WTC11 (cell line): ENCODE measurements at regions not wholly inside any gene's neighbourhood (a gene's known extent, or its start where the extent isn't known, plus 50 kb on each side); places are given as distances from the start of the nearest gene placed in this dataset.

ENCODE experiments used
- ATAC-seq: fragments of 200-7000 bp; cut with Tn5 transposase; 2 replicates; pipeline ENCODE4 v1.10.0; 2021; ENCODE audit warnings: mild to moderate bottlenecking, moderate library complexity
- CTCF ChIA-PET: fragments of 300-600 bp; sonication (Branson Sonifier 250); formaldehyde crosslinking; loops from one replicate; lab custom pipeline; 2021; ENCODE audit warnings: antibody characterized with exemption; lab: Charles Lee
- POLR2A ChIA-PET: fragments of 350-600 bp; sonication (Branson Sonifier 250); formaldehyde crosslinking; loops from one replicate; lab custom pipeline; 2021; ENCODE audit warnings: antibody characterized with exemption; lab: Charles Lee
- DNase-seq: peaks from one replicate; pipeline ENCODE4 v3.0.0; 2021; ENCODE audit warnings: low spot score
- H3K27ac Mint-ChIP-seq: 2 replicates; pipeline ENCODE4 v1.8.0; 2021; ENCODE audit warnings: mixed read lengths
- H3K27me3 Mint-ChIP-seq: 2 replicates; pipeline ENCODE4 v1.8.0; 2021; ENCODE audit warnings: low read depth, mild to moderate bottlenecking, moderate library complexity, mixed read lengths
- H3K36me3 Mint-ChIP-seq: 2 replicates; pipeline ENCODE4 v1.8.0; 2021; ENCODE audit warnings: mixed read lengths
- H3K4me1 Mint-ChIP-seq: 2 replicates; pipeline ENCODE4 v1.8.0; 2022; ENCODE audit warnings: mixed read lengths
- H3K4me3 Mint-ChIP-seq: 2 replicates; pipeline ENCODE4 v1.8.0; 2021; ENCODE audit warnings: mild to moderate bottlenecking, moderate library complexity, mixed read lengths
- H3K9me3 Mint-ChIP-seq: 2 replicates; pipeline ENCODE4 v1.8.0; 2021; ENCODE audit warnings: mixed read lengths
- ATF1 ChIP-seq: sonication (generic); formaldehyde crosslinking; IDR thresholded peaks from 2 replicates; pipeline ENCODE4 v1.8.1; 2023; ENCODE audit warnings: mild to moderate bottlenecking, moderate library complexity, missing genetic modification reagents
- ELF4 ChIP-seq: sonication (generic); formaldehyde crosslinking; IDR thresholded peaks from 2 replicates; pipeline ENCODE4 v1.8.1; 2022; ENCODE audit warnings: low read depth, mild to moderate bottlenecking, moderate library complexity, missing genetic modification reagents
- EMX1 ChIP-seq: fragments of 250-450 bp; sonication (Bioruptor Pico); IDR thresholded peaks from 2 replicates; pipeline ENCODE4 v1.8.0; 2021; ENCODE audit warnings: mild to moderate bottlenecking
- FOXJ3 ChIP-seq: sonication (generic); formaldehyde crosslinking; IDR thresholded peaks from 2 replicates; pipeline ENCODE4 v1.9.0; 2021; ENCODE audit warnings: missing genetic modification reagents, mild to moderate bottlenecking, borderline replicate concordance
- FOXK1 ChIP-seq: sonication (generic); formaldehyde crosslinking; IDR thresholded peaks from 2 replicates; pipeline ENCODE4 v1.8.0; 2022; ENCODE audit warnings: mild to moderate bottlenecking, moderate library complexity, missing genetic modification reagents
- KAT7 ChIP-seq: sonication (generic); formaldehyde crosslinking; IDR thresholded peaks from 2 replicates; pipeline ENCODE4 v1.8.1; 2023; ENCODE audit warnings: missing genetic modification reagents, mild to moderate bottlenecking, borderline replicate concordance
- MXD4 ChIP-seq: fragments of 250-450 bp; sonication (Bioruptor Pico); IDR thresholded peaks from 2 replicates; pipeline ENCODE4 v1.8.0; 2021; ENCODE audit warnings: mild to moderate bottlenecking, moderate library complexity, borderline replicate concordance
- NFYB ChIP-seq: sonication (generic); formaldehyde crosslinking; conservative IDR thresholded peaks from 2 replicates; pipeline ENCODE4 v1.8.0; 2022; ENCODE audit warnings: low read depth, missing genetic modification reagents
- NR1H2 ChIP-seq: sonication (generic); formaldehyde crosslinking; IDR thresholded peaks from 2 replicates; pipeline ENCODE4 v1.9.0; 2021; ENCODE audit warnings: mild to moderate bottlenecking, moderate library complexity, missing genetic modification reagents
- NR2C2 ChIP-seq: sonication (generic); formaldehyde crosslinking; IDR thresholded peaks from 2 replicates; pipeline ENCODE4 v1.8.0; 2022; ENCODE audit warnings: mild to moderate bottlenecking, missing genetic modification reagents
- PRRX2 ChIP-seq: fragments of 250-450 bp; sonication (Bioruptor Pico); IDR thresholded peaks from 2 replicates; pipeline ENCODE4 v1.8.0; 2021; ENCODE audit warnings: mild to moderate bottlenecking
- SMAD3 ChIP-seq: sonication (generic); formaldehyde crosslinking; IDR thresholded peaks from 2 replicates; pipeline ENCODE4 v1.8.0; 2022; ENCODE audit warnings: missing genetic modification reagents, mild to moderate bottlenecking, borderline replicate concordance
- SMAD4 ChIP-seq: sonication (generic); formaldehyde crosslinking; IDR thresholded peaks from 2 replicates; pipeline ENCODE4 v1.8.0; 2022; ENCODE audit warnings: mild to moderate bottlenecking, missing genetic modification reagents
- TCF7 ChIP-seq: sonication (generic); formaldehyde crosslinking; IDR thresholded peaks from 2 replicates; pipeline ENCODE4 v1.8.0; 2022; ENCODE audit warnings: mild to moderate bottlenecking, low read depth, missing genetic modification reagents, moderate library complexity
- ZBTB21 ChIP-seq: sonication (generic); formaldehyde crosslinking; IDR thresholded peaks from 2 replicates; pipeline ENCODE4 v1.8.1; 2023; ENCODE audit warnings: mild to moderate bottlenecking, missing genetic modification reagents, borderline replicate concordance
- ZNF121 ChIP-seq: sonication (generic); formaldehyde crosslinking; IDR thresholded peaks from 2 replicates; pipeline ENCODE4 v1.8.0; 2023; ENCODE audit warnings: missing genetic modification reagents
- ZNF138 ChIP-seq: sonication (generic); formaldehyde crosslinking; conservative IDR thresholded peaks from 2 replicates; pipeline ENCODE4 v1.8.1; 2022; ENCODE audit warnings: mild to moderate bottlenecking, moderate library complexity, missing genetic modification reagents
- ZNF416 ChIP-seq: fragments of 250-450 bp; sonication (Bioruptor Pico); IDR thresholded peaks from 2 replicates; pipeline ENCODE4 v1.9.0; 2021; ENCODE audit warnings: mild to moderate bottlenecking, inconsistent platforms
- ZNF423 ChIP-seq: fragments of 250-450 bp; sonication (Bioruptor Pico); IDR thresholded peaks from 2 replicates; pipeline ENCODE4 v2.1.2; 2022; ENCODE audit warnings: mild to moderate bottlenecking, moderate library complexity
- TF ChIP-seq, protein P1 (sequence below): sonication (generic); formaldehyde crosslinking; IDR thresholded peaks from 2 replicates; pipeline ENCODE4 v1.8.1; 2023; ENCODE audit warnings: mild to moderate bottlenecking, missing genetic modification reagents, moderate library complexity
- TF ChIP-seq, protein P2 (sequence below): sonication (generic); formaldehyde crosslinking; IDR thresholded peaks from 2 replicates; pipeline ENCODE4 v1.8.1; 2022; ENCODE audit warnings: low read depth, mild to moderate bottlenecking, moderate library complexity, missing genetic modification reagents, borderline replicate concordance
- TF ChIP-seq, protein P3 (sequence below): sonication (generic); formaldehyde crosslinking; IDR thresholded peaks from 2 replicates; pipeline ENCODE4 v1.8.1; 2023; ENCODE audit warnings: mild to moderate bottlenecking, missing genetic modification reagents, moderate library complexity
- TF ChIP-seq, protein P4 (sequence below): sonication (generic); formaldehyde crosslinking; IDR thresholded peaks from 2 replicates; pipeline ENCODE4 v1.8.0; 2022; ENCODE audit warnings: mild to moderate bottlenecking, missing genetic modification reagents
- TF ChIP-seq, protein P5 (sequence below): sonication (generic); formaldehyde crosslinking; IDR thresholded peaks from 2 replicates; pipeline ENCODE4 v1.8.1; 2023; ENCODE audit warnings: mild to moderate bottlenecking, moderate library complexity, missing genetic modification reagents
- TF ChIP-seq, protein P6 (sequence below): sonication (generic); formaldehyde crosslinking; IDR thresholded peaks from 2 replicates; pipeline ENCODE4 v1.8.0; 2022; ENCODE audit warnings: mild to moderate bottlenecking, missing genetic modification reagents

DNA sequence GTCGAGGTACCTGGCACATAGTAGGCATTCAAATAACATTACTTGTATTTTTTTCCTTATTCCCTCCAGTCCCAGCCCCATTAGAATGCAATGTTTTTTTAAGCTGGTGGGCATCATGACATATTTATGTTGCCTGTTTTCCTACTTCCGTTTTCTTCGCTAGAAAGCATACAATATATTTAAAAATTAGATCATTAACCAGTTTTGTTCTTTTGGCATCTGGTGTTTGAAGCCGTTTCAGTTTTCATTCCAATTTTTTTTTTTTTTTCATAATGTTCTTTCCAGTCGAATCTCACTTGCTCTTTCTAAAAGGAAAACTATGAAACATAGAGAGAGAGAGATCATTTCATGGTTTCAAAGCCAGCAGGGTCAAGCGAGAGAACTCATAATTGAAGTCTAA, 228.3 kb upstream of the C9orf72 start (continued):
- TF ChIP-seq, protein P1, sequence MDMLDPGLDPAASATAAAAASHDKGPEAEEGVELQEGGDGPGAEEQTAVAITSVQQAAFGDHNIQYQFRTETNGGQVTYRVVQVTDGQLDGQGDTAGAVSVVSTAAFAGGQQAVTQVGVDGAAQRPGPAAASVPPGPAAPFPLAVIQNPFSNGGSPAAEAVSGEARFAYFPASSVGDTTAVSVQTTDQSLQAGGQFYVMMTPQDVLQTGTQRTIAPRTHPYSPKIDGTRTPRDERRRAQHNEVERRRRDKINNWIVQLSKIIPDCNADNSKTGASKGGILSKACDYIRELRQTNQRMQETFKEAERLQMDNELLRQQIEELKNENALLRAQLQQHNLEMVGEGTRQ (CRISPR knock-in tag) = no peak

DNA sequence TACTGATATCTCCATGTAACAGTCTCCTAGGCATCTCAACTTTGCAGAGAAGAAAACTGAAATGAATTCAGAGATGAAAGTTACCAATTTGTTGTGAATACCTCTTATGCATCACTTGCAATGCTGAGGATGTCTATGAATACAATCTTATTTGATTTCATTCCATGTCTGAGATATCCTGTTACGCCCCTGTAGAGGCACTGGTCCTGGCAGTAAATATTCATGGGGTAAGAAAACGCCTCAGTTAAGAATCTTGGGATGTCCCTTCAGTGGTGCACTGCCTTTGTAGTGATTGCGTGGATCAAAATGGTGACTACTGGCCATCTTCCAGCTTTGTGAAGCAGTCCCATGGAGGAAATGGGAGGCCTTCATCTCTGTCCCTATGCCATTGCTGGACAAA, 229.1 kb upstream of the C9orf72 start:
- no peak for DNase-seq
- no peaks in the 10 kb centered on the region for H3K27me3 Mint-ChIP-seq
- no peak for TF ChIP-seq TCF7 (CRISPR knock-in tag)
- no peak for TF ChIP-seq PRRX2 (CRISPR knock-in tag)
- TF ChIP-seq, protein P2, sequence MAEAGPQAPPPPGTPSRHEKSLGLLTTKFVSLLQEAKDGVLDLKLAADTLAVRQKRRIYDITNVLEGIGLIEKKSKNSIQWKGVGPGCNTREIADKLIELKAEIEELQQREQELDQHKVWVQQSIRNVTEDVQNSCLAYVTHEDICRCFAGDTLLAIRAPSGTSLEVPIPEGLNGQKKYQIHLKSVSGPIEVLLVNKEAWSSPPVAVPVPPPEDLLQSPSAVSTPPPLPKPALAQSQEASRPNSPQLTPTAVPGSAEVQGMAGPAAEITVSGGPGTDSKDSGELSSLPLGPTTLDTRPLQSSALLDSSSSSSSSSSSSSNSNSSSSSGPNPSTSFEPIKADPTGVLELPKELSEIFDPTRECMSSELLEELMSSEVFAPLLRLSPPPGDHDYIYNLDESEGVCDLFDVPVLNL (CRISPR knock-in tag) = no peak
- CTCF ChIA-PET = no interaction called here
- no peaks in the 10 kb centered on the region for H3K9me3 Mint-ChIP-seq
- H3K27ac Mint-ChIP-seq = no peak overlapping the region
- POLR2A ChIA-PET = no interaction called here
- H3K4me1 Mint-ChIP-seq = no peaks in the 10 kb centered on the region
- no peak overlapping the region for H3K4me3 Mint-ChIP-seq
- H3K36me3 Mint-ChIP-seq = no peaks in the 10 kb centered on the region
- ATAC-seq = no peak

DNA sequence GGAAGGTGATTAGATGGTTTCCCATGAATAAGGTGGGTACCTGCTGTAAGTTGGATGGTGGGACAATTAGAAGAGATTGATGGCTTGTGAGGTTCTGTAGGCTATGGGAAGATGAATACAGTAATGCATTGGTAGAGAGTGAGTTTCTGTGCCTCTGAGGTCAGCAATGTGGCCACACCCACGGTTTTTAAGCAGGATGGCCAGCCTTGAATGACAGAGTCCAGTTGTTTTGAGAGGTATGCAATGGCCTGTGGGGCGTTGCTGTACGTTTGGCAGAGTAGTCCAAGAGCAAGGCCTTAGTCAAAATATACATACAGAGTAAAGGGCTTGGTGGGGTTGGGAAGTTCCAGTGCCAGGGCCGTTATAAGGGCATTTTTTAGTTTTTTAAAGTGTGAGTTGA, 235.6 kb upstream of the C9orf72 start:
- no peaks in the 10 kb centered on the region for H3K4me1 Mint-ChIP-seq
- TF ChIP-seq SMAD4 (CRISPR knock-in tag) (no peak), NR2C2 (CRISPR knock-in tag) (no peak), ATF1 (CRISPR knock-in tag) (no peak), ELF4 (no peak), SMAD3 (CRISPR knock-in tag) (no peak), ZNF416 (CRISPR knock-in tag) (no peak), ZNF138 (no peak), NR1H2 (no peak), MXD4 (no peak), ZNF121 (no peak), FOXJ3 (no peak), EMX1 (no peak), FOXK1 (no peak)
- TF ChIP-seq, protein P3, sequence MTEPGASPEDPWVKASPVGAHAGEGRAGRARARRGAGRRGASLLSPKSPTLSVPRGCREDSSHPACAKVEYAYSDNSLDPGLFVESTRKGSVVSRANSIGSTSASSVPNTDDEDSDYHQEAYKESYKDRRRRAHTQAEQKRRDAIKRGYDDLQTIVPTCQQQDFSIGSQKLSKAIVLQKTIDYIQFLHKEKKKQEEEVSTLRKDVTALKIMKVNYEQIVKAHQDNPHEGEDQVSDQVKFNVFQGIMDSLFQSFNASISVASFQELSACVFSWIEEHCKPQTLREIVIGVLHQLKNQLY = no peak
- no peak overlapping the region for H3K4me3 Mint-ChIP-seq
- ChIA-PET POLR2A (no interaction called here), CTCF (no interaction called here)
- H3K9me3 Mint-ChIP-seq = no peaks in the 10 kb centered on the region
- no peaks in the 10 kb centered on the region for H3K27me3 Mint-ChIP-seq
- H3K36me3 Mint-ChIP-seq = no peaks in the 10 kb centered on the region
- ATAC-seq (no peak), DNase-seq (no peak)
- no peak overlapping the region for H3K27ac Mint-ChIP-seq

DNA sequence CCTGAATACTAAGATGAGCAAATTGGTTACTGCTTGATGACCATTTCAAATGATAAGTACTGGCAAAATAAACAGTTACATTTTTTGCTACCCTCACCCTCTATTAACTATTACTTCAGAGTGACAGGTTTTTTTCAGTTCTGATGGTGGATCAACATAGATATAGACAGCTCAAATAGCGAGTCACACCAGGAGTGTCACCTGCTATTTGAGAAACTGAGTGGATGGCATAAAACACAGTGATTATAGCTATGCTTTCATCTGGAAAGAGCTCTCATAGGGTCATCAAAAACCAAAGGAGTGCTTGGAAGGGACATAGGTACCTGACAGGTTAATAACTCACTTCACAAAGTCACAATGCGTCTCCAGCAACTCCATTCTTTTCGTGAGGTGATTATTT, 244.5 kb upstream of the C9orf72 start:
- H3K27ac Mint-ChIP-seq = no peak overlapping the region
- POLR2A ChIA-PET = no interaction called here
- H3K4me1 Mint-ChIP-seq = no peaks in the 10 kb centered on the region
- no peaks in the 10 kb centered on the region for H3K36me3 Mint-ChIP-seq
- no peaks in the 10 kb centered on the region for H3K9me3 Mint-ChIP-seq
- CTCF ChIA-PET = no interaction called here
- no peak for TF ChIP-seq ZNF423 (CRISPR knock-in tag)
- no peaks in the 10 kb centered on the region for H3K27me3 Mint-ChIP-seq
- DNase-seq (no peak), ATAC-seq (no peak)
- no peak overlapping the region for H3K4me3 Mint-ChIP-seq

DNA sequence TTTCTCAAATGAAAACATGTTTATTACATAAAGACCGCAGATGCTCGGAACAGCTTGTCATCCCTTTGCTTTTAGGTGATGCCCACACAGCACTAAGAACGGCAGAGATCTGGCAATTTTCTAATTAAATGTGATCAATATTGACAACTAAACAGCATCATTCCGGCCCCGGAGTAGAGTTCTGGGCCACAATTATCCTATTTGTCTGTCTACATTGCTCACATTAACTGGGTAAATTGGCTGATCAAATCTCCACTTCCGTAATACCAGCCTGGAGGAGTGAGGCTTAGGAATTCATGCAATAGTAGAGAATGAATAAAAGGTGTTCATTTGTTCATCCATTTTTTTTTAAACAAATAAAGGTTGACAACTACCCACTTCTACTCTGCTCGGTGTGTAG, 245.1 kb upstream of the C9orf72 start:
- Mint-ChIP-seq H3K27ac (no peak overlapping the region), H3K27me3 (no peaks in the 10 kb centered on the region), H3K4me1 (no peaks in the 10 kb centered on the region), H3K4me3 (no peak overlapping the region), H3K36me3 (no peaks in the 10 kb centered on the region), H3K9me3 (no peaks in the 10 kb centered on the region)
- ChIA-PET POLR2A (no interaction called here), CTCF (no interaction called here)
- DNase-seq (no peak), ATAC-seq (no peak)
- TF ChIP-seq ELF4 (no peak), FOXJ3 (no peak), NFYB (CRISPR knock-in tag) (no peak), ZBTB21 (no peak), KAT7 (no peak)
- TF ChIP-seq, protein P4, sequence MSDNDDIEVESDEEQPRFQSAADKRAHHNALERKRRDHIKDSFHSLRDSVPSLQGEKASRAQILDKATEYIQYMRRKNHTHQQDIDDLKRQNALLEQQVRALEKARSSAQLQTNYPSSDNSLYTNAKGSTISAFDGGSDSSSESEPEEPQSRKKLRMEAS (CRISPR knock-in tag) = no peak
- TF ChIP-seq, protein P5, sequence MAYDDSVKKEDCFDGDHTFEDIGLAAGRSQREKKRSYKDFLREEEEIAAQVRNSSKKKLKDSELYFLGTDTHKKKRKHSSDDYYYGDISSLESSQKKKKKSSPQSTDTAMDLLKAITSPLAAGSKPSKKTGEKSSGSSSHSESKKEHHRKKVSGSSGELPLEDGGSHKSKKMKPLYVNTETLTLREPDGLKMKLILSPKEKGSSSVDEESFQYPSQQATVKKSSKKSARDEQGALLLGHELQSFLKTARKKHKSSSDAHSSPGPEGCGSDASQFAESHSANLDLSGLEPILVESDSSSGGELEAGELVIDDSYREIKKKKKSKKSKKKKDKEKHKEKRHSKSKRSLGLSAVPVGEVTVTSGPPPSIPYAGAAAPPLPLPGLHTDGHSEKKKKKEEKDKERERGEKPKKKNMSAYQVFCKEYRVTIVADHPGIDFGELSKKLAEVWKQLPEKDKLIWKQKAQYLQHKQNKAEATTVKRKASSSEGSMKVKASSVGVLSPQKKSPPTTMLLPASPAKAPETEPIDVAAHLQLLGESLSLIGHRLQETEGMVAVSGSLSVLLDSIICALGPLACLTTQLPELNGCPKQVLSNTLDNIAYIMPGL = no peak
- TF ChIP-seq, protein P6, sequence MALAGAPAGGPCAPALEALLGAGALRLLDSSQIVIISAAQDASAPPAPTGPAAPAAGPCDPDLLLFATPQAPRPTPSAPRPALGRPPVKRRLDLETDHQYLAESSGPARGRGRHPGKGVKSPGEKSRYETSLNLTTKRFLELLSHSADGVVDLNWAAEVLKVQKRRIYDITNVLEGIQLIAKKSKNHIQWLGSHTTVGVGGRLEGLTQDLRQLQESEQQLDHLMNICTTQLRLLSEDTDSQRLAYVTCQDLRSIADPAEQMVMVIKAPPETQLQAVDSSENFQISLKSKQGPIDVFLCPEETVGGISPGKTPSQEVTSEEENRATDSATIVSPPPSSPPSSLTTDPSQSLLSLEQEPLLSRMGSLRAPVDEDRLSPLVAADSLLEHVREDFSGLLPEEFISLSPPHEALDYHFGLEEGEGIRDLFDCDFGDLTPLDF (CRISPR knock-in tag) = no peak
